ENCODE measurements at regions not wholly inside any gene's neighbourhood (a gene's known extent, or its start where the extent isn't known, plus 50 kb on each side); places are given as distances from the start of the nearest gene placed in this dataset.

GRCh38 chr9:88926781-88927505 is 64.3 kb upstream of the S1PR3 start:
- no peak for DNase-seq (ENCODE audit: low spot score)

- DNase-seq (ENCODE audit: low spot score), result no peak
Measured at GRCh38 chr9:88927510-88927909, 63.8 kb upstream of the S1PR3 start.

- no peak for DNase-seq (ENCODE audit: low spot score)
Measured at GRCh38 chr9:88930716-88931115, 60.6 kb upstream of the S1PR3 start.

- DNase-seq (ENCODE audit: low spot score), result peak; percentile 22
Measured at GRCh38 chr9:88932766-88933165, 58.5 kb upstream of the S1PR3 start.

GRCh38 chr9:88933607-88934379 is 57.5 kb upstream of the S1PR3 start:
- DNase-seq (ENCODE audit: low spot score), result no peak

GRCh38 chr9:88934876-88935535 is 56.3 kb upstream of the S1PR3 start:
- no peak for DNase-seq (ENCODE audit: low spot score)

GRCh38 chr9:88936132-88936531 is 55.1 kb upstream of the S1PR3 start:
- DNase-seq (ENCODE audit: low spot score), result no peak

- no peak for DNase-seq (ENCODE audit: low spot score)
Measured at GRCh38 chr9:88936668-88937067, 54.6 kb upstream of the S1PR3 start.

- no peak for DNase-seq (ENCODE audit: low spot score)
Measured at GRCh38 chr9:88937248-88937647, 54.0 kb upstream of the S1PR3 start.

- no peak for DNase-seq (ENCODE audit: low spot score)
Measured at GRCh38 chr9:88938189-88938588, 53.1 kb upstream of the S1PR3 start.

All from iPS-NIHi11 (cell line).